ENCODE measurements at regions not wholly inside any gene's neighbourhood (a gene's known extent, or its start where the extent isn't known, plus 50 kb on each side); places are given as distances from the start of the nearest gene placed in this dataset.

DNA sequence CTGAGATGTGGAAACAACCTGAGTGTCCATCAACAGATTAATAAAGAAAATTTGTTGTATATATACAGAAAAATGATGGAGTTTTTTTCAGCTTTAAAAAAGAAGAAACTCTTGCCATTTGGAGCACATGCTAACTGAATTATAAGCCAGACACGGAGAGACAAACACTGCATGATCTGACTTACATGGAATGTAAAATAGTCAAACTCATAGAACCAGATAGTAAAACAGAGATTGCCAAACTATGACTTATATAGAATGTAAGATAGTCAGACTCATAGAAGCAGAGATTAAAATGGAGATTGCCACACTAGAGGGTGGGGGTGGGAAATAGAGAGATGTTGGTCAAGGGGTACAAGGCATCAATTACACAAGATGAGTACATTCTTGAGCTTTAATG is 1786.6 kb downstream of the PLA2G4A start:
- intact Hi-C loops (cut with micrococcal nuclease; ENCODE audit: unreplicated experiment), result no loop called here
- no TSS peak for BruUV-seq (replicated peaks)
- no peaks in the 10 kb centered on the region for H3K27me3 ChIP-seq (ENCODE audit: insufficient read depth, low read depth)
- no peaks in the 10 kb centered on the region for H3K4me1 ChIP-seq (replicated peaks; ENCODE audit: insufficient read depth)
- ChIA-PET CTCF (no interaction called here), POLR2A (ENCODE audit: unreplicated experiment) (no interaction called here)
- TF ChIP-seq CTCF (conservative IDR thresholded peaks at IDR 0.05), result no peak
- no peak for TF ChIP-seq EZH2 (IDR thresholded peaks at IDR 0.05; ENCODE audit: low read depth)
- H3K79me2 ChIP-seq (ENCODE audit: low read depth), result no peaks in the 10 kb centered on the region
- no peaks in the 10 kb centered on the region for H4K20me1 ChIP-seq (ENCODE audit: insufficient read depth)
- no peaks in the 10 kb centered on the region for H3K36me3 ChIP-seq (ENCODE audit: low read depth)
- DNase-seq, result no peak
- no peak overlapping the region for H3K4me3 ChIP-seq
- no peak overlapping the region for H2AFZ ChIP-seq
- no peak overlapping the region for H3K27ac ChIP-seq
- H3F3A ChIP-seq (ENCODE audit: insufficient read depth, low read depth), result no peaks in the 10 kb centered on the region
- no peaks in the 10 kb centered on the region for H3K9me3 ChIP-seq (ENCODE audit: insufficient read depth, low read depth)
- H3K9me2 ChIP-seq (ENCODE audit: insufficient read depth), result peaks cover 10% of the 10 kb centered on the region; the same call in 1 of the 2 replicates
- no peak overlapping the region for H3K4me2 ChIP-seq

DNA sequence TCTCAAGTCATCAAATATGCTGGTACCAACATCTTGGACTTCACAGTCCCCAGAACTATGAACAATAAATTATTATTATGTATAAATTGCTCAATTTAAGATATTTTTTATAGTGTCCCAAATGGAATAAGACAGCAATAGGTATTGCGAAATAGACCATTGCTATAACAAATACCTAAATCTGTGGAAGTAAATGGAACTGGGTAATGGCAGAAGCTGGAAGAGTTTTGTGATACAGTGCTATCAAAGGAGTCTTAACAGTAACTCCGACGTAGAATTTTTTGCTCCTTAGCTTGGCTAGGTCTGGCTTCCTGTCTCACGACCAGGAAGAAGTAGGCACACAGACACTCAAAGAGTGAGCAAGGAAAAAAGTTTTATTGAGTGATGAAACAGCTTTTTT is 1791.5 kb downstream of the PLA2G4A start:
- POLR2A ChIA-PET (ENCODE audit: unreplicated experiment), result no interaction called here
- intact Hi-C loops (cut with micrococcal nuclease; ENCODE audit: unreplicated experiment), result no loop called here
- no TSS peak for BruUV-seq (replicated peaks)

DNA sequence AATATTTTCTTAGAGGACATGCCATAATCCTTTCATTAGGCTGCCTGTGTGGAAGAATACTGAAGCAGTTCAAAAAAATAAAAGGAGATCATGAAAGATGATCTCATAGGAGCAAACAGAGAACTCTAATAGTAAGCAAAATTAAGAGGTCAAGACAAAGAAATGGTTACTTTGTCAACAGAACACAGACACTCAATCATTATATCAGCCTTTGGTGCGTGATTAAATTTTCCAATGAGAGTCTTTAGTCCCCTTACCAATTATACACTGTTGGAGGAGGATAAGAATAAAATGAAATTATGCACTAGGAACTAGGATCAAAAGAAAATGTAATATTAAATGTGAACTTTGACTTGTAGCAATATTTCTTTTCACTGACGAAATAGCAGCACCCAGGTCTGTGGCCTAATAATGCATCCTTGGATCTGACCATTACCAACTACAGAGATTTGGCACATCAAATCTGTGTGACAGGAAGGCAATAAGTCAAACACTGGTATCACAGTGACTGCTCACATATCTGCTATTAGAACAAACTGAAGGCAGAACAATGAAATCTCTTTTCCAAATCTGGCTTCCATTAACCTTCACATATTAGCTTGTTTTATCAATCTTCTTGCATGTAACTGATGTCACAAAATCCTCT is 1812.9 kb downstream of the PLA2G4A start:
- ChIA-PET CTCF (no interaction called here), POLR2A (ENCODE audit: unreplicated experiment) (no interaction called here)
- BruUV-seq (replicated peaks), result no TSS peak
- intact Hi-C loops (cut with micrococcal nuclease; ENCODE audit: unreplicated experiment), result no loop called here
- TF ChIP-seq CTCF (conservative IDR thresholded peaks at IDR 0.05) (no peak), EZH2 (IDR thresholded peaks at IDR 0.05; ENCODE audit: low read depth) (no peak)
- no peaks in the 10 kb centered on the region for H3K9me3 ChIP-seq (ENCODE audit: insufficient read depth, low read depth)
- H4K20me1 ChIP-seq (ENCODE audit: insufficient read depth), result no peaks in the 10 kb centered on the region
- no peaks in the 10 kb centered on the region for H3K9me2 ChIP-seq (ENCODE audit: insufficient read depth)
- DNase-seq, result no peak
- H3K27me3 ChIP-seq (ENCODE audit: insufficient read depth, low read depth), result no peaks in the 10 kb centered on the region
- no peak overlapping the region for H2AFZ ChIP-seq
- H3K36me3 ChIP-seq (ENCODE audit: low read depth), result no peaks in the 10 kb centered on the region
- no peak overlapping the region for H3K27ac ChIP-seq
- H3F3A ChIP-seq (ENCODE audit: insufficient read depth, low read depth), result no peaks in the 10 kb centered on the region
- no peak overlapping the region for H3K4me2 ChIP-seq
- H3K4me1 ChIP-seq (replicated peaks; ENCODE audit: insufficient read depth), result no peaks in the 10 kb centered on the region
- no peaks in the 10 kb centered on the region for H3K79me2 ChIP-seq (ENCODE audit: low read depth)
- no peak overlapping the region for H3K4me3 ChIP-seq

More for the DNA sequence above, 1791.5 kb downstream of the PLA2G4A start:
- no peak overlapping the region for H3K4me2 ChIP-seq
- H3K27ac ChIP-seq, result no peak overlapping the region
- no peak for TF ChIP-seq EZH2 (IDR thresholded peaks at IDR 0.05; ENCODE audit: low read depth)
- TF ChIP-seq CTCF (conservative IDR thresholded peaks at IDR 0.05), result no peak
- H2AFZ ChIP-seq, result no peak overlapping the region
- H3K27me3 ChIP-seq (ENCODE audit: insufficient read depth, low read depth), result no peaks in the 10 kb centered on the region
- no peaks in the 10 kb centered on the region for H3F3A ChIP-seq (ENCODE audit: insufficient read depth, low read depth)
- no peaks in the 10 kb centered on the region for H3K9me3 ChIP-seq (ENCODE audit: insufficient read depth, low read depth)
- no peaks in the 10 kb centered on the region for H3K4me1 ChIP-seq (replicated peaks; ENCODE audit: insufficient read depth)
- no peaks in the 10 kb centered on the region for H3K79me2 ChIP-seq (ENCODE audit: low read depth)
- CTCF ChIA-PET, result no interaction called here
- H4K20me1 ChIP-seq (ENCODE audit: insufficient read depth), result no peaks in the 10 kb centered on the region; the same call in 1 of the 2 replicates
- 0 out of 2 replicates have a peak, but pooled peaks cover 4% of the 10 kb centered on the region for H3K9me2 ChIP-seq (ENCODE audit: insufficient read depth)
- no peak overlapping the region for H3K4me3 ChIP-seq
- no peaks in the 10 kb centered on the region for H3K36me3 ChIP-seq (ENCODE audit: low read depth)
- no peak for DNase-seq

All from PC-9 (cell line).